Endodermal cell (in vitro differentiated cells): ENCODE measurements at regions not wholly inside any gene's neighbourhood (a gene's known extent, or its start where the extent isn't known, plus 50 kb on each side); places are given as distances from the start of the nearest gene placed in this dataset.

Source experiments
- DNase-seq: peaks from one replicate; pipeline ENCODE4 v3.0.0-alpha.2; 2017
- H3K27ac ChIP-seq: 2 replicates; pipeline ENCODE4 v1.5.1; 2013; ENCODE audit warnings: mild to moderate bottlenecking, low read depth, low read length, moderate library complexity
- H3K27me3 ChIP-seq: 2 replicates; pipeline ENCODE4 v1.6.1; 2013; ENCODE audit warnings: mild to moderate bottlenecking, low read length, moderate library complexity; ENCODE audit not compliant: insufficient read depth, control insufficient read depth, poor library complexity, severe bottlenecking
- H3K36me3 ChIP-seq: 2 replicates; pipeline ENCODE4 v1.7.0; 2013; ENCODE audit warnings: mild to moderate bottlenecking, low read length, moderate library complexity; ENCODE audit not compliant: control insufficient read depth, insufficient read depth
- H3K4me1 ChIP-seq: one replicate; pipeline ENCODE4 v1.7.0; 2013; ENCODE audit warnings: low read length; ENCODE audit not compliant: control insufficient read depth, insufficient read depth
- H3K4me3 ChIP-seq: 2 replicates; pipeline ENCODE4 v1.5.1; 2013; ENCODE audit warnings: mild to moderate bottlenecking, low read length, moderate library complexity
- H3K9ac ChIP-seq: 2 replicates; pipeline ENCODE4 v1.6.1; 2013; ENCODE audit warnings: mild to moderate bottlenecking, low read length, moderate library complexity; ENCODE audit not compliant: poor library complexity, severe bottlenecking; ENCODE audit errors: extremely low read depth
- H3K9me3 ChIP-seq: 2 replicates; pipeline ENCODE4 v1.6.1; 2013; ENCODE audit warnings: mild to moderate bottlenecking, low read length, moderate library complexity; ENCODE audit not compliant: control insufficient read depth
- H3K27ac Mint-ChIP-seq: 2 replicates; pipeline ENCODE4 v1.8.0; 2020; ENCODE audit warnings: mixed read lengths
- H3K27me3 Mint-ChIP-seq: 2 replicates; pipeline ENCODE4 v1.8.0; 2021; ENCODE audit warnings: mild to moderate bottlenecking, mixed read lengths; ENCODE audit not compliant: insufficient read depth
- H3K36me3 Mint-ChIP-seq: 2 replicates; pipeline ENCODE4 v1.8.0; 2020; ENCODE audit warnings: low read depth, mixed read lengths
- H3K4me1 Mint-ChIP-seq: 2 replicates; pipeline ENCODE4 v1.8.0; 2020; ENCODE audit warnings: mixed read lengths
- H3K4me3 Mint-ChIP-seq: 2 replicates; pipeline ENCODE4 v1.8.0; 2020; ENCODE audit warnings: mild to moderate bottlenecking, moderate library complexity, mixed read lengths
- H3K9me3 Mint-ChIP-seq: 2 replicates; pipeline ENCODE4 v1.8.0; 2020; ENCODE audit warnings: mild to moderate bottlenecking, mixed read lengths
- CTCF ChIP-seq: fragments of 200-600 bp; sonication (generic); conservative IDR thresholded peaks from 2 replicates; pipeline ENCODE4 v1.5.0; 2021; ENCODE audit warnings: antibody characterized with exemption, mild to moderate bottlenecking
- WGBS, 2 experiments: methylation state at CpG; one replicate each; pipeline versions ENCODE4 v1.1.5 to v1.1.7; 2013; ENCODE audit warnings: missing lambda C conversion rate in 2 of 2, mixed read lengths in 1 of 2; ENCODE audit not compliant: insufficient coverage in 1 of 2, insufficient read length in 1 of 2; 5-methylcytosine and 5-hydroxymethylcytosine counted together

- no peak for TF ChIP-seq CTCF
- Mint-ChIP-seq H3K9me3 (peaks cover 1% of the 10 kb centered on the region), H3K27ac (no peak overlapping the region), H3K4me1 (peaks cover 18% of the 10 kb centered on the region), H3K27me3 (no peaks in the 10 kb centered on the region), H3K36me3 (no peaks in the 10 kb centered on the region), H3K4me3 (no peak overlapping the region)
- Histone ChIP-seq H3K4me1 (no peaks in the 10 kb centered on the region), H3K9ac (no peak overlapping the region), H3K9me3 (no peaks in the 10 kb centered on the region), H3K27me3 (peaks cover 6% of the 10 kb centered on the region), H3K36me3 (no peaks in the 10 kb centered on the region), H3K27ac (no peak overlapping the region), H3K4me3 (no peak overlapping the region)
- DNase-seq, result no peak
- 100% methylated on average over 1 of the region's 1 CpG; no CpG with 5 or more reads in 1 of the 2 experiments for WGBS, 2 experiments
These were observed 398.3 kb downstream of the ANXA1 start for GRCh38 chr9:73549991-73550390.

- no peak overlapping the region for H3K4me3 Mint-ChIP-seq
These were observed 401.6 kb downstream of the ANXA1 start for GRCh38 chr9:73553295-73553694.

GRCh38 chr9:73558471-73558870, 406.8 kb downstream of the ANXA1 start:
- Mint-ChIP-seq H3K4me1 (peaks cover 4% of the 10 kb centered on the region), H3K27ac (no peak overlapping the region), H3K9me3 (peaks cover 5% of the 10 kb centered on the region), H3K36me3 (no peaks in the 10 kb centered on the region), H3K27me3 (no peaks in the 10 kb centered on the region), H3K4me3 (no peak overlapping the region)
- no peaks in the 10 kb centered on the region for H3K9me3 ChIP-seq
- H3K4me1 ChIP-seq, result no peaks in the 10 kb centered on the region
- no peak overlapping the region for H3K4me3 ChIP-seq
- no peaks in the 10 kb centered on the region for H3K36me3 ChIP-seq
- no peak for TF ChIP-seq CTCF
- no peak overlapping the region for H3K27ac ChIP-seq
- DNase-seq, result no peak
- H3K27me3 ChIP-seq, result no peaks in the 10 kb centered on the region
- H3K9ac ChIP-seq, result no peak overlapping the region

More at GRCh38 chr9:73553295-73553694, 401.6 kb downstream of the ANXA1 start:
- Histone ChIP-seq H3K36me3 (no peaks in the 10 kb centered on the region), H3K4me1 (no peaks in the 10 kb centered on the region), H3K4me3 (no peak overlapping the region), H3K27ac (no peak overlapping the region), H3K9ac (no peak overlapping the region), H3K27me3 (peaks cover 6% of the 10 kb centered on the region), H3K9me3 (no peaks in the 10 kb centered on the region)
- Mint-ChIP-seq H3K4me1 (peaks cover 14% of the 10 kb centered on the region), H3K9me3 (no peaks in the 10 kb centered on the region), H3K27me3 (no peaks in the 10 kb centered on the region), H3K27ac (no peak overlapping the region), H3K36me3 (no peaks in the 10 kb centered on the region)
- no peak for TF ChIP-seq CTCF
- no peak for DNase-seq
- 58 to 100% methylated on average over 1 to 3 of the region's 3 CpGs for WGBS, 2 experiments
